ENCODE measurements at regions not wholly inside any gene's neighbourhood (a gene's known extent, or its start where the extent isn't known, plus 50 kb on each side); places are given as distances from the start of the nearest gene placed in this dataset.
"Not testable (repeated sequence)": the region's sequence is repeated elsewhere in the genome, so short reads cannot be mapped to it uniquely, and the experiment has no call there.

- no peak for DNase-seq
Observed at GRCh38 chr10:78327778-78328591, 294.3 kb downstream of the RPS24 start.

- no peak for DNase-seq
Observed at GRCh38 chr10:78328592-78329404, 295.1 kb downstream of the RPS24 start.

GRCh38 chr10:78330884-78331283, 297.2 kb downstream of the RPS24 start:
- no peak for DNase-seq

- no peak for DNase-seq
Observed at GRCh38 chr10:78331391-78331922, 297.8 kb downstream of the RPS24 start.

GRCh38 chr10:78332012-78332411, 298.3 kb downstream of the RPS24 start:
- no peak for DNase-seq

GRCh38 chr10:78332657-78333056, 299.0 kb downstream of the RPS24 start:
- DNase-seq: no peak

- no peak for DNase-seq
Observed at GRCh38 chr10:78333362-78334143, 299.9 kb downstream of the RPS24 start.

- no peak for DNase-seq
Observed at GRCh38 chr10:78335371-78335690, 301.7 kb downstream of the RPS24 start.

- DNase-seq: no peak
Observed at GRCh38 chr10:78335691-78336401, 302.2 kb downstream of the RPS24 start.

GRCh38 chr10:78336402-78336791, 302.7 kb downstream of the RPS24 start:
- no peak for DNase-seq

GRCh38 chr10:78337016-78337415, 303.4 kb downstream of the RPS24 start:
- no peak for DNase-seq

- no peak for DNase-seq
Observed at GRCh38 chr10:78337646-78338391, 304.2 kb downstream of the RPS24 start.

- DNase-seq: no peak
Observed at GRCh38 chr10:78338717-78339116, 305.1 kb downstream of the RPS24 start.

- no peak for DNase-seq
Observed at GRCh38 chr10:78339251-78339650, 305.6 kb downstream of the RPS24 start.

- no peak for DNase-seq
Observed at GRCh38 chr10:78341953-78342614, 308.4 kb downstream of the RPS24 start.

- DNase-seq: no peak
Observed at GRCh38 chr10:78342827-78343653, 309.4 kb downstream of the RPS24 start.

GRCh38 chr10:78344257-78344656, 310.6 kb downstream of the RPS24 start:
- DNase-seq: not testable (repeated sequence)

GRCh38 chr10:78345515-78345914, 311.9 kb downstream of the RPS24 start:
- DNase-seq: not testable (repeated sequence)

- no peak for DNase-seq
Observed at GRCh38 chr10:78346721-78347120, 313.1 kb downstream of the RPS24 start.

All from OCI-M1 (cell line).